Peyer's patch (tissue), 4 donors: ENCODE measurements at regions not wholly inside any gene's neighbourhood (a gene's known extent, or its start where the extent isn't known, plus 50 kb on each side); places are given as distances from the start of the nearest gene placed in this dataset.

Experiments used
- DNase-seq, 3 donors: peaks; one replicate each; pipeline ENCODE4 v3.0.0-alpha.2; 2017 to 2019
- H3K27ac ChIP-seq, 4 donors: fragments of 200-600 bp; sonication (generic); one replicate each; pipeline ENCODE4 v1.5.1; 2016 to 2019
- H3K27me3 ChIP-seq, 2 donors: fragments of 200-600 bp; sonication (generic); one replicate each; pipeline ENCODE4 v1.5.1; 2019
- H3K36me3 ChIP-seq, 3 donors: fragments of 200-600 bp; sonication (generic); one replicate each; pipeline ENCODE4 v1.5.1; 2016 to 2019
- H3K4me1 ChIP-seq, 4 donors: fragments of 200-600 bp; sonication (generic); one replicate each; pipeline ENCODE4 v1.5.1; 2016 to 2019
- H3K4me3 ChIP-seq, 4 donors: fragments of 200-600 bp; sonication (generic); 1 replicate in 3 of 4; 2 replicates in 1 of 4; pipeline ENCODE4 v1.5.1; 2016 to 2019; ENCODE audit warnings: mild to moderate bottlenecking in 1 of 4
- H3K9me3 ChIP-seq, 4 donors: fragments of 200-600 bp; sonication (generic); one replicate each; pipeline ENCODE4 v1.5.1; 2016 to 2019; ENCODE audit warnings: mild to moderate bottlenecking in 1 of 4
- CTCF ChIP-seq, 6 experiments: fragments of 450-650 bp in 4 of 6; fragments of 200-600 bp in 2 of 6; sonication (generic) in 1 of 6; IDR thresholded peaks; one replicate each; pipeline ENCODE4 v1.5.1; 2017 to 2019; ENCODE audit warnings: antibody characterized with exemption in 6 of 6, mild to moderate bottlenecking in 3 of 6, moderate library complexity in 1 of 6
- POLR2A ChIP-seq, 2 donors: fragments of 450-650 bp; IDR thresholded peaks; one replicate each; pipeline ENCODE4 v1.5.1; 2017; ENCODE audit warnings: antibody characterized with exemption in 2 of 2, mild to moderate bottlenecking in 2 of 2, moderate library complexity in 2 of 2

- no peak for DNase-seq
- H3K4me1 ChIP-seq, result no peaks in the 10 kb centered on the region
- no peak overlapping the region for H3K27ac ChIP-seq
- no peaks in the 10 kb centered on the region for H3K36me3 ChIP-seq
- TF ChIP-seq CTCF (IDR thresholded peaks at IDR 0.05) (no peak), POLR2A (IDR thresholded peaks at IDR 0.05) (no peak)
- H3K4me3 ChIP-seq, result no peak overlapping the region
- no peaks in the 10 kb centered on the region for H3K27me3 ChIP-seq
- peaks cover 0 to 8% (median 0%) of the 10 kb centered on the region in 4 donors for H3K9me3 ChIP-seq
Observed at GRCh38 chr1:96159379-96159778, 562.2 kb upstream of the PTBP2 start.

- Histone ChIP-seq H3K36me3 (no peaks in the 10 kb centered on the region), H3K27me3 (no peaks in the 10 kb centered on the region), H3K27ac (no peak overlapping the region), H3K4me1 (no peaks in the 10 kb centered on the region), H3K9me3 (no peaks in the 10 kb centered on the region), H3K4me3 (no peak overlapping the region)
- no peak for TF ChIP-seq POLR2A (IDR thresholded peaks at IDR 0.05)
- TF ChIP-seq CTCF (IDR thresholded peaks at IDR 0.05), result no peak
- DNase-seq, result no peak
Observed at GRCh38 chr1:96164053-96164452, 557.5 kb upstream of the PTBP2 start.

GRCh38 chr1:96178053-96178452, 543.5 kb upstream of the PTBP2 start:
- no peak overlapping the region for H3K4me3 ChIP-seq
- no peak overlapping the region for H3K27ac ChIP-seq
- TF ChIP-seq POLR2A (IDR thresholded peaks at IDR 0.05) (no peak), CTCF (IDR thresholded peaks at IDR 0.05) (no peak)
- no peak for DNase-seq
- H3K27me3 ChIP-seq, result no peaks in the 10 kb centered on the region
- no peaks in the 10 kb centered on the region for H3K9me3 ChIP-seq
- no peaks in the 10 kb centered on the region for H3K4me1 ChIP-seq
- H3K36me3 ChIP-seq, result no peaks in the 10 kb centered on the region

GRCh38 chr1:96183485-96183884, 538.1 kb upstream of the PTBP2 start:
- Histone ChIP-seq H3K27ac (no peak overlapping the region), H3K4me3 (no peak overlapping the region), H3K27me3 (no peaks in the 10 kb centered on the region), H3K9me3 (no peaks in the 10 kb centered on the region), H3K4me1 (no peaks in the 10 kb centered on the region), H3K36me3 (no peaks in the 10 kb centered on the region)
- TF ChIP-seq CTCF (IDR thresholded peaks at IDR 0.05), result no peak
- no peak for TF ChIP-seq POLR2A (IDR thresholded peaks at IDR 0.05)
- DNase-seq, result no peak

GRCh38 chr1:96183928-96184327, 537.7 kb upstream of the PTBP2 start:
- Histone ChIP-seq H3K4me1 (no peaks in the 10 kb centered on the region), H3K27ac (no peak overlapping the region), H3K27me3 (no peaks in the 10 kb centered on the region), H3K36me3 (no peaks in the 10 kb centered on the region), H3K4me3 (no peak overlapping the region), H3K9me3 (no peaks in the 10 kb centered on the region)
- no peak for DNase-seq
- TF ChIP-seq POLR2A (IDR thresholded peaks at IDR 0.05) (no peak), CTCF (IDR thresholded peaks at IDR 0.05) (no peak)

GRCh38 chr1:96185181-96185580, 536.4 kb upstream of the PTBP2 start:
- H3K4me1 ChIP-seq, result no peaks in the 10 kb centered on the region
- no peak overlapping the region for H3K4me3 ChIP-seq
- no peaks in the 10 kb centered on the region for H3K36me3 ChIP-seq
- no peaks in the 10 kb centered on the region for H3K27me3 ChIP-seq
- TF ChIP-seq CTCF (IDR thresholded peaks at IDR 0.05) (no peak), POLR2A (IDR thresholded peaks at IDR 0.05) (no peak)
- H3K9me3 ChIP-seq, result no peaks in the 10 kb centered on the region
- DNase-seq, result no peak
- H3K27ac ChIP-seq, result no peak overlapping the region
